B cell (primary cell): ENCODE measurements at regions not wholly inside any gene's neighbourhood (a gene's known extent, or its start where the extent isn't known, plus 50 kb on each side); places are given as distances from the start of the nearest gene placed in this dataset.

Source experiments
- ATAC-seq: fragments of 200-7000 bp; cut with Tn5 transposase; one replicate; pipeline ENCODE4 v1.10.0; 2021; ENCODE audit warnings: low read depth, mild to moderate bottlenecking, moderate number of reproducible peaks, moderate library complexity
- CTCF ChIA-PET: fragments of 350-600 bp; sonication (Branson Sonifier 250); formaldehyde crosslinking; loops from one replicate; lab custom pipeline; 2021; ENCODE audit warnings: antibody characterized with exemption, inconsistent platforms; lab: Charles Lee
- POLR2A ChIA-PET: fragments of 350-600 bp; sonication (Branson Sonifier 250); formaldehyde crosslinking; loops from one replicate; lab custom pipeline; 2021; ENCODE audit warnings: antibody characterized with exemption; lab: Charles Lee
- DNase-seq: peaks from one replicate; pipeline ENCODE4 v3.0.0; 2013
- H2AFZ ChIP-seq: 2 replicates; pipeline ENCODE4 v1.6.1; 2012; ENCODE audit warnings: mild to moderate bottlenecking, low read depth, low read length; ENCODE audit not compliant: insufficient read depth, poor library complexity, severe bottlenecking
- H3K27ac ChIP-seq, 2 donors: 1 replicate in 1 of 2; 2 replicates in 1 of 2; pipeline ENCODE4 v1.5.1; 2012 to 2013; ENCODE audit warnings: low read length in 2 of 2, mild to moderate bottlenecking in 2 of 2, moderate library complexity in 1 of 2
- H3K27me3 ChIP-seq, 4 experiments: fragments of 200-600 bp in 1 of 4; sonication (generic) in 1 of 4; replicated peaks in 1 of 4; 1 replicate in 2 of 4; 2 replicates in 2 of 4; pipeline versions ENCODE4 v1.6.1 to v1.7.0; 2013 to 2016; ENCODE audit warnings: low read length in 3 of 4, mild to moderate bottlenecking in 2 of 4, mixed read lengths in 1 of 4, moderate library complexity in 1 of 4; ENCODE audit not compliant: insufficient read depth in 4 of 4, control insufficient read depth in 3 of 4; ENCODE audit errors: control extremely low read depth in 1 of 4
- H3K36me3 ChIP-seq, 2 experiments: replicated peaks in 1 of 2; 1 replicate in 1 of 2; 2 replicates in 1 of 2; pipeline versions ENCODE4 v1.6.1 to v1.7.1; 2013; ENCODE audit warnings: low read length in 1 of 2; ENCODE audit not compliant: insufficient read depth in 2 of 2, control insufficient read depth in 1 of 2; ENCODE audit errors: control extremely low read depth in 1 of 2, extremely low read depth in 1 of 2
- H3K4me1 ChIP-seq, 2 donors: fragments of 200-600 bp in 1 of 2; sonication (generic) in 1 of 2; 1 replicate in 1 of 2; 2 replicates in 1 of 2; pipeline versions ENCODE4 v1.5.1 to v1.6.1; 2013 to 2017; ENCODE audit warnings: low read length in 2 of 2; ENCODE audit not compliant: control insufficient read depth in 2 of 2, insufficient read depth in 2 of 2
- H3K4me2 ChIP-seq: replicated peaks from 2 replicates; pipeline ENCODE3; 2012; ENCODE audit warnings: mild to moderate bottlenecking, low read depth, low read length; ENCODE audit not compliant: poor library complexity, severe bottlenecking
- H3K4me3 ChIP-seq, 5 experiments: fragments of 200-600 bp in 1 of 5; sonication (generic) in 1 of 5; 1 replicate in 3 of 5; 2 replicates in 2 of 5; pipeline versions ENCODE4 v1.5.1 to v1.7.0; 2011 to 2016; ENCODE audit warnings: low read length in 4 of 5, mild to moderate bottlenecking in 4 of 5, low read depth in 2 of 5, control low read depth in 1 of 5, moderate library complexity in 1 of 5; ENCODE audit not compliant: insufficient read depth in 1 of 5; ENCODE audit errors: control extremely low read depth in 1 of 5, extremely low read depth in 1 of 5
- H3K79me2 ChIP-seq: fragments of 200-600 bp; sonication (generic); one replicate; pipeline ENCODE4 v1.6.0; 2016; ENCODE audit warnings: low read length; ENCODE audit not compliant: control insufficient read depth, insufficient read depth
- H3K9ac ChIP-seq: fragments of 200-600 bp; sonication (generic); 2 replicates; pipeline ENCODE4 v1.6.1; 2017; ENCODE audit warnings: mild to moderate bottlenecking, low read length, moderate library complexity
- H3K9me3 ChIP-seq, 3 donors: one replicate each; pipeline versions ENCODE4 v1.6.1 to v1.7.1; 2013; ENCODE audit warnings: low read length in 2 of 3; ENCODE audit not compliant: control insufficient read depth in 2 of 3, insufficient read depth in 1 of 3; ENCODE audit errors: control extremely low read depth in 1 of 3
- H4K20me1 ChIP-seq: 2 replicates; pipeline ENCODE4 v1.6.0; 2012; ENCODE audit warnings: mild to moderate bottlenecking, low read length; ENCODE audit not compliant: insufficient read depth, control insufficient read depth, poor library complexity, severe bottlenecking
- H3K27ac Mint-ChIP-seq: one replicate; pipeline ENCODE4 v1.8.0; 2021; ENCODE audit warnings: mixed read lengths
- H3K27me3 Mint-ChIP-seq: one replicate; pipeline ENCODE4 v1.8.0; 2021; ENCODE audit warnings: mixed read lengths
- H3K4me1 Mint-ChIP-seq: one replicate; pipeline ENCODE4 v1.8.0; 2021; ENCODE audit warnings: mixed read lengths
- H3K4me3 Mint-ChIP-seq: one replicate; pipeline ENCODE4 v1.8.0; 2021; ENCODE audit warnings: mixed read lengths
- H3K9me3 Mint-ChIP-seq: one replicate; pipeline ENCODE4 v1.8.0; 2022; ENCODE audit warnings: mixed read lengths; ENCODE audit not compliant: insufficient read depth
- CTCF ChIP-seq: fragments of 200-600 bp; IDR thresholded peaks from one replicate; pipeline ENCODE4 v1.8.0; 2022; ENCODE audit warnings: antibody characterized with exemption, mild to moderate bottlenecking
- EZH2 ChIP-seq: IDR thresholded peaks from 2 replicates; pipeline ENCODE4 v1.6.1; 2012; ENCODE audit warnings: borderline replicate concordance, low read depth, mild to moderate bottlenecking, moderate library complexity, low read length; ENCODE audit not compliant: insufficient read depth, poor library complexity, severe bottlenecking
- WGBS: methylation state at CpG from one replicate; pipeline ENCODE4 v1.1.5; 2013; ENCODE audit warnings: missing lambda C conversion rate; ENCODE audit not compliant: insufficient coverage; 5-methylcytosine and 5-hydroxymethylcytosine counted together
- intact Hi-C: fragments of 100-400 bp; cut with micrococcal nuclease; formaldehyde crosslinking; loops from one replicate; pipeline ENCODE4 v1.10.0; 2022

GRCh38 chr3:135871311-135871710 is 94.2 kb upstream of the PPP2R3A start:
- H3K27ac ChIP-seq: no peak overlapping the region
- intact Hi-C loops: no loop called here
- Mint-ChIP-seq H3K4me1 (no peaks in the 10 kb centered on the region), H3K4me3 (no peak overlapping the region), H3K27me3 (peaks cover 3% of the 10 kb centered on the region), H3K27ac (no peak overlapping the region), H3K9me3 (peaks cover 5% of the 10 kb centered on the region)
- H3K9ac ChIP-seq: no peak overlapping the region
- no peak overlapping the region for H3K4me2 ChIP-seq
- H3K36me3 ChIP-seq: no peaks in the 10 kb centered on the region
- TF ChIP-seq EZH2 (no peak), CTCF (no peak)
- WGBS: 86% methylated on average over 1 of the region's 1 CpG
- H4K20me1 ChIP-seq: no peaks in the 10 kb centered on the region
- no peaks in the 10 kb centered on the region for H3K4me1 ChIP-seq
- no peak overlapping the region for H3K4me3 ChIP-seq
- no peak for DNase-seq
- peaks cover 0 to 6% (median 2%) of the 10 kb centered on the region in 3 donors for H3K9me3 ChIP-seq
- no peaks in the 10 kb centered on the region for H3K79me2 ChIP-seq
- CTCF ChIA-PET: interaction anchor here (0.6 kb wide), 1 partner anchor 21 kb away, joined by 3 read pairs; no protein-coding TSS in a partner anchor
- POLR2A ChIA-PET: no interaction called here
- ATAC-seq: no peak
- H2AFZ ChIP-seq: no peak overlapping the region
- H3K27me3 ChIP-seq: peaks cover 0 to 2% (median 0%) of the 10 kb centered on the region in 4 experiments

- POLR2A ChIA-PET: no interaction called here
- H2AFZ ChIP-seq: no peak overlapping the region
- no peaks in the 10 kb centered on the region for H4K20me1 ChIP-seq
- no peak for TF ChIP-seq EZH2
- TF ChIP-seq CTCF: no peak
- ATAC-seq: no peak
- H3K4me1 Mint-ChIP-seq: no peaks in the 10 kb centered on the region
- DNase-seq: no peak
- H3K27ac ChIP-seq: no peak overlapping the region
- H3K27me3 ChIP-seq: no peaks in the 10 kb centered on the region
- no peaks in the 10 kb centered on the region for H3K36me3 ChIP-seq
- no peak overlapping the region for H3K9ac ChIP-seq
- H3K4me3 Mint-ChIP-seq: no peak overlapping the region
- no peak overlapping the region for H3K4me3 ChIP-seq
- H3K4me1 ChIP-seq: no peaks in the 10 kb centered on the region
- intact Hi-C loops: no loop called here
- no peaks in the 10 kb centered on the region for H3K79me2 ChIP-seq
- H3K27ac Mint-ChIP-seq: no peak overlapping the region
- CTCF ChIA-PET: no interaction called here
- H3K9me3 ChIP-seq: peaks cover 0 to 5% (median 2%) of the 10 kb centered on the region in 3 donors
- H3K4me2 ChIP-seq: no peak overlapping the region
- peaks cover 3% of the 10 kb centered on the region for H3K27me3 Mint-ChIP-seq
- WGBS: no CpG with 5 or more reads among the region's 2 CpGs
- H3K9me3 Mint-ChIP-seq: peaks cover 5% of the 10 kb centered on the region
Observed at GRCh38 chr3:135874035-135874434, 91.5 kb upstream of the PPP2R3A start.
